ENCODE measurements at regions not wholly inside any gene's neighbourhood (a gene's known extent, or its start where the extent isn't known, plus 50 kb on each side); places are given as distances from the start of the nearest gene placed in this dataset.

DNA sequence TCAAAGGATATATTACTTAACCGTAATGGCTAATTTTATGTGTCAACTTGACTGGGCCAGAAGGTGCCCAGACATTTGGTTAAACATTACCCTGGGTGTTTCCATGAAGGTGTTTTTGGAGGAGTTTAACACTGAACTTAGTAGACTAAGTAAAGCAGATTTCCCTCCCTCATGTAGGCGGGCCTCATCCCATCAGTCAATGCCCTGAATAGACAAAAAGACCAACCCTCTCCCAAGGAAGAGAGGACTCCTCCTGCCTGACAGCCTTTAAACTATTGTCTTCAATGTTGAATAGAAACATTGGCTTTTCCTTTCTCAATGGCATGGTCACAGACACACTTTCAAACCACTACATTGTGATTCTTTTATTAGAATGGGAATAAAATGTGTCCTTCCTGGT, 121.9 kb downstream of the SETD4 start:
- ATAC-seq = no peak
- DNase-seq (ENCODE audit: low spot score) = no peak

GRCh38 chr21:35933466-35933865, 126.9 kb downstream of the SETD4 start:
- ATAC-seq (peak; percentile 40), DNase-seq (ENCODE audit: low spot score) (no peak)

DNA sequence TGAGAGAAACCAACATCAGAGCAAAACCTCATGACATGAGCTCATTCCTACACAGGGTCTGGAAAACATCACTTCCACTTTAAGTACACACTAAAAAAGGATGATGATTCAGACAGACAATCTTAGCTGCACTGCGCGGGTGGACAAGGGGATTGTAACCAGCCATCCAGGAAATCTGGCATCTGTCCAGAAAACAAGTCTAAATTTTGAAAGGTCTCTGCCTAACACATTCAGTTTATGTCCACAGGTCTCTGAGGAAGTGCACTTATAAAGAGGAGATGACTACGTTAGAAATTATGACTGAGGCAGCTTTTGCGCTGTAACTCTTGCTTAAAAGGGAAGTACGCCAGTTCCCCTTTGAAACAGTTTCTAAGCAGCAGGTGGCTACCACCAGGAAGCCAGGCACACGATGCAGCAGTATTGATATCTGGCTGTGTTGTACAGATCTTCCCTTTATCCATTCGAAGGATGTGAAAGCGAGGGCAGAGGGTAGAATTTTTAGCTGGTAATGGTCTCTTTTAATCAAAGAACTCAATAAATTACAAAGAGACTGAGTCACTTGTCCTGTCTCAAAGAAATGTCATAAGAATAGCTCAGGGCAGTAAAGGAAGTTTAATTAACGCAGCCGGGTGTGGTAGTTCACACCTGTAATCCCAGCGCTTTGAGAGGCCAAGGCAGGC, 128.0 kb downstream of the SETD4 start:
- peak; percentile 51 for ATAC-seq
- no peak for DNase-seq (ENCODE audit: low spot score)

DNA sequence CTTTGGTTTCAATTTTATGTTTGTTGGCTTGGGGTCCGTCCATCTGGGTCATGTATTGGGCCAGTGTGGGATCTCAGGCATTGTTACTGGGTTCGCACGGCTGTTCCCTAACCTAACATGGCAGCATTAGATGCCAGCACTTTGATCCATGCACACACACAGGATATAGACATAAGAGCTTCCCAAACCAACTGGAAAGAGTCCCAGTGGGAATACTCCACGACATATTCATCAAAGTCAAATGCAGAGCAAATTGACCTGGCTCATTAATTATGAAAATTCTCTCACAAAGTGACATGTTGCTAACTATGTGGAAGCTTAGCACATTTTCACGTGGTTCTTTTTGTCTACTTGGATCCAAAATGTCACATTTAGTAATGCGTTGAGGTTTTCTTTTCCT, 130.4 kb downstream of the SETD4 start:
- ATAC-seq = no peak
- DNase-seq (ENCODE audit: low spot score) = no peak

DNA sequence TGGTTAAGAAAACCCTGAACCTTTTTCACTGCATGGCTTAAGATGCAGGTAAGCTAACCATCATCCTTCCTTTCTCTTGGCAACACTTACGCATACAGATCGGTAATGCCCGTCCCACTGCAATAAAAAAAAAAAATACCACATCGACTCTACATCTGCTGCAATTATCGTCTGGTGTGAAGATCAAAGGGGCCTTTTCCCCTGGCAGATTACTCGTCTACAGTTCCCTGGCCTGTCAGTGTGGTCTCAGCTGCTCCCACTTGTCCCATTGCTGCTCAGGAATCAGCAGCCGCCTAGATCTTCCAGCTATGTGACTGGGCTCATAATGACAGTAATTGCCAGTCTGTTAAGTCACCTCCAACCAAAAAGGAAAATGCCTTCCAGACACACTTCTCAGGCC, 133.1 kb downstream of the SETD4 start:
- no peak for ATAC-seq
- no peak for DNase-seq (ENCODE audit: low spot score)

- DNase-seq (ENCODE audit: low spot score) = no peak
- ATAC-seq = no peak
Measured at GRCh38 chr21:35926003-35926740, 134.2 kb downstream of the SETD4 start.

DNA sequence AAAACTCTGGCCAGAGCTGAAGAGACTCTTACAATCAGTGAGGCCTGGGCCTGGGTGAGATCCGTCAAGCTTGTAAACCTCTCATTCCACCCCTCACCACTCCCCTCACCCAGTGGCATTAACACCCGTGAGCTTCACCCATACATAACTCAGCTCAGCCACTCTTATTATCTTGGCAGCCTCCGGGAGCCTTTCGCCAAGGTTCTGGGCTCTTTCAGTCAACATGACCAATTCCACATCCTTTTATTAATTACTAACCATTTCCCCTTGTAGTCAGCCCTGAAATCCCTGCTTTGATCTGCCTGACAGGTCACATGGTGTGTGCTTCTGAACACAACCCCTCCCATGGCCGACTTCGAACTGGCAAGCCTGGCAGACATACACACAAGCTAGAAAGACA, 134.8 kb downstream of the SETD4 start:
- DNase-seq (ENCODE audit: low spot score) (no peak), ATAC-seq (no peak)

DNA sequence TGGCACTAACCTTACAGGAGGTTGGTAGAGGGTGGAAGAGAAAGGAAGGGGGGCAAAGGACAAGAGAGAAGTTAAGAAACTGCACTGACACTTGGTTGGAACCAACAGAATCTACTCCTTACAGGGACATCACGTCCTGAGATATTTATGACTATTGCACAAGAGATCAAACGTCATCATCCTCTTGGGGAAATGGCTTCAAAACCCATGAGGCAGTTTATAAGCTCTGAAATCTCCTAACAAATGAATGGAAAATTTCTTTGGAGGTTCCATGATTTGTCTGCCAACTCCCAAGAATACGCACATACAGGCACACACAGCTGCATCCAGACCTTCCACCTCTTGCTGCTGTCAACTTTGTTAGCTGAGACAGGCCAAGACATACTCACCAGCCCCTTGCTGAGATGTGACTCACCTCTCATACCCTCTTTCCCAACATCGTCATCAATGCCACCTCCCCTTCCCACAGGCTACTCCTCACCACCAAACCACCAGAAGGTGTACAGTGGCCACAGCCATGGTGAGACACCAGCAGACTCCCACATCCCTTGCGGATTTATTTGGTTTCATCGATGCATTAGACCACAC, 135.5 kb downstream of the SETD4 start:
- ATAC-seq = no peak
- no peak for DNase-seq (ENCODE audit: low spot score)

- DNase-seq (ENCODE audit: low spot score) (no peak), ATAC-seq (no peak)
Measured at GRCh38 chr21:35923971-35924370, 136.4 kb downstream of the SETD4 start.

DNA sequence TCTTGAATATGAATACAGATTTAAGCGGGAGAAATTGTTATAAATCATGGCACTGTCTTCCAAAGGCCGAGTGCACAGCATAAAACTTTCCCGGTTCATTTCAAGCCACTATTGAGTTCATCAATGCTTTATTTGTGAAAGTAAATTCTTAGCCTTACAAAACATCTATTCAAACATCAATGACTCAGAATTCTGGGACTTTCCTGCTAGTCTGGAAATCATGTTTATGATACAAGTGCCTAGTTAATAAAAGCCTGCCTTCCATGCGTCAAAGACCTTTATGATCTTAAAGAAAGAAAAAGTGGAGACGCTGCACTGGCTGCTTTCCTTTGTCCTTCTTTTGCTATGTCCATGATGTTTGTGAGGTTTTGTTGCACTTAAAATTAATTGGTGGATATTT, 137.7 kb downstream of the SETD4 start:
- DNase-seq (ENCODE audit: low spot score) (no peak), ATAC-seq (no peak)

DNA sequence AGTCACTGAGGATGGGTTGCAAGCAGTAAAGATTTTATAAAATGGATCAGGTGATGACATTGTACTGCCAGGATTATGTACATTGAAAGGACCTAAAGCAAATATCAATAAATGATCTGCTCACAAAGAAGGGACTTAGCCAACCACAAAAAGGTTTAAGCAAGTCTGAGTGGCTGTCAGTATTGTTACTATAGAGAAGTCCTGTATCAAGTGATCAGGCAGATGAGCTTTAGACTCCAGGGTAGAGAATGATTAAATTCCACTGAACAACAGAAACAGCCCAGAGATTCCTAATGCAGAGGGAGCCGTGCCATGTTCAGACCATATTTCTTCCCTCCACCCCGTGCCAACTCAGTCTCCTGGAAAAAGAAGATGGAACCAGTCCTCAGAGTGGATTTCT, 138.9 kb downstream of the SETD4 start:
- DNase-seq (ENCODE audit: low spot score) = no peak

DNA sequence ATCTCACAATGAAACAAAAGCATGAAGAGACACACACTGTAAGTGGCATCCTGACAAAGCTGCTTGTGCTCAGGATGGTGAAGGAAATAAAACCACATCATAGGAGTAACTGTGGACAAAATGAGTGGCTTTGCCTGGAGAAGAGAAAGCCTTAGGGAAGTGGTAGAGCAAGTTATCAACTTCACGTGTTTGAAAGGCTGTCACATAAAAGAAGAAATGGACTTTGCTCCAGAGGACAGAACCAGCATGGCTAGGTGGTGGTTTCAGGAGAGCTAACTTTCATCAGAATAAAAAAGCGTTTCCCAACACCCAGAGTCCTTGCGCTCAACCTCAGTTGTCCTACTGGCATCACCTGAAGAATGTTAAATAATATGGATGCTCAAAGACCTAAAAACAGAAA, 139.9 kb downstream of the SETD4 start:
- no peak for ATAC-seq
- no peak for DNase-seq (ENCODE audit: low spot score)

More for the DNA sequence above, 138.9 kb downstream of the SETD4 start:
- no peak for ATAC-seq

DNA sequence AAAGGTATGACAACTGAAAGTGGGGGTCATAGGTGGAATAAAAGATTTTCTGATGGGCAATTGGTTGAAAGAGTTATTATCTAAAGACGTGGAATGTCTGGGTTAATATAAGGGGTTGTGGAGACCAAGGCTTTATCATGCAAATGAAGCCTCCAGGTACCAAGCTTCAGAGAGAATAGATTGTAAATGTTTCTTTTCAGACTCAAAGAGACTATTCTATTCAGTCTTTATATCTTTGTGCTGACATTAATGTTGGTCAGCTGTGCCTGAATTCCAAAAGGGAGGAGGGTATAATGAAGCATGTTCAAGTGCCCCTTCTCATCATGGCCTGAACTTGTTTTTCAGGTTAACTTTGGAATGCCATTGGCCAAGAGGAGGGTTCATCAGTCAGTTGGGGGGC, 145.3 kb downstream of the SETD4 start:
- no peak for DNase-seq (ENCODE audit: low spot score)
- no peak for ATAC-seq

DNA sequence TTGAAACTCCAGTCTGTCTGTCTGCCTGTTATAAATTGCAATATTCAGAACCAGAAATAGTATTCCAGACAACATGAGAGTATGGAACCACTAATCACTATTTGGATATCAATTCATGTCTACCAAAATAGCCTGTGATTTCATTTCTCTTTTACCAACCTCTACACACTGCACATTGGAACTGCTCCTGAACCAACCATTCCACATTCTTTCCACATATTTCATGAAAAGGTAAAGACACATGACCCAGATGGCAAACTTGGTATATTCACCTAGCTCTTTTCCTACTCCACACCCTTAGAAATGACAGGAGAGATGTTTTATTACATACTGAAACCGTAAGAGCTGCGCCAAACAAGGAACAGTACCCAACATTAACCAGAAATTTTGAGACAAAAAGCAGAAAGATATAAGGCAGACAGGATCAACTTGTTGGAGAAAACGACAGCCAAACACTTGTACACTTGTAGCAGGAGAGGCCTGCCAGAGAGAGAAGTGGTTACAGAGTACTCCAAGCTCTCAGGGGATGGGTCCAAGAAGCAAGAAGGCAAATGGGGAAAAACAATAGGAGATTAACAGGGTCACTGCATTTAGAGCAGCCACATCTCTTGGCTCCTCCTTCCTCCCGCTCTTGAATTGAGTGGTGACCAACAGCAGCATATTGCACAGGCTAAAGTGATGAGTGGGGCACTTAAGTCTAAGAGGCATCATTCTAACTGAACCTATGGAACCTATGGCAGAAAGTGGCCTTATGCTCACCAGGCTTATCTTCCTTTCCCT, 148.7 kb downstream of the SETD4 start:
- no peak for DNase-seq (ENCODE audit: low spot score)
- ATAC-seq = no peak

DNA sequence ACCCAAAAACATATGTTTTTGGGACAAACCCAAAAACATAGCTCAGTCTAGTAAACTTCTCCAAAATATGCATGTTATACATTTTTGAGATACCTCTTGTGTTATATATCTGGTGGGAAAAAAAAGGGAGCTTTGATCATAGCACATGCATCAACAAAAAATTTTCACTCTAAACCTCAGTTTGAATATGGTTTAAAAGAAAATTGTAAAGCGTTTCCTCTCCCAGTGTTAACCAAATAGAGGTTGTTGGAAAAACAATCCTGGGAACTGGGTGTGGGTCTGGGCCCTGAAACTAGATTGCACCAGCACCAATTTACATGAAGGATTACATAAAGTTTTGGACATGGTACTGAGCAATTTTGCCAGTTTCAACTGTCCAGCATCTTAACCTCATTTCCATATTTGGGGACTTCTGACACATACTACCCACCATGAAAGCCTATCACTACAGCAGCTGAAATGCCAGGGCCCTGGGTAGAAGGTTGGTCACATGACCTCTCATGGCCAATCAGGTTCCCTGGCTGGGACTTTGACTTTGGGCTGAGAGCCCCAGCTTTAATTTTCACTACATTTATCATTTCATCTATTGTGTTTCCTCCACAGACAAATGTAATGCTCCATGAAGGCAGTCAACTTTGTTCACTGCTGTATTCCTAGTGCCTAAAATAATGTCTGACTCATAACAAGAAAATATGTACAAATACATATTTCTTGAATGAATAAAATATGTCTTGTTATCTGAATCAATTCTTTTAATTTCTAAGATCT, 150.7 kb downstream of the SETD4 start:
- ATAC-seq (no peak), DNase-seq (ENCODE audit: low spot score) (no peak)

- no peak for DNase-seq (ENCODE audit: low spot score)
- no peak for ATAC-seq
Measured at GRCh38 chr21:35908311-35909078, 151.8 kb downstream of the SETD4 start.

DNA sequence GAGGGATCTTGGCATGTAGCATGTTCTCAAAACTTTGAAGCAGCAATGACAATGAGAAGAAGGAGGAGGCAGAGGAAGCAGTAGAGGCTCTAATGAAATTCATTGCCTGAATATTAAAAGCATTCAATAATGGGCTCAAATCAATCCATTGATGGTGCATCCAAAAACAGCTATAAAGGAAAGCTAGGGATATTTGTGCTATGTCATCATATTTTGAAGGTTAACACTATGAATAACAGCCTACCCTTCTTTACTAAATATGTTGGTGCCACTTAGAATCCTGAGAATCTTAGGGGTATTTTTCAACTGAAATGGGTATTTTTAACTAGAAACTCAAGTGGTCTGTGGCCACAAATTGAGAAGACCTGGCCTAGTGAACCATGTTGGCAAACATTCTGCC, 153.7 kb downstream of the SETD4 start:
- ATAC-seq (no peak), DNase-seq (ENCODE audit: low spot score) (no peak)

DNA sequence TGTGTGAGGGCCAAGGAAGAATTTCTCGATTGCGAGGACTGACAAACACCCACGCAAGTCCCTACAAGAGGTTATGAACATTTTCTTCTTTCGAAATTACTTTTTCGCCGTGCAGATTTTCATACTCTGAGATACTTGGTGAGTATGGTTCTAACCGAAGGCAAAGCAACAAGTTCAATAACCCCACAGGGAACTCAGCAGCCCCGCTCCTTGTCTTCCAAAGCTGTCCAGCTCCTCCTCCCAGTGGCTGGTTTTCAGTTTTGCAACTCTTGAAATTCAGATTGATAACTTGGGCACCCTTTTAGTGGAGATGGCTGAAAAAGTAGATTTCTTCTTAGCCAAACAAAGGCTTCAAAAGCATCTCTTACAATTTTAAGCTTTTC, 154.4 kb downstream of the SETD4 start:
- DNase-seq (ENCODE audit: low spot score) = no peak
- peak; percentile 24 for ATAC-seq

- DNase-seq (ENCODE audit: low spot score) = no peak
- peak; percentile 47 for ATAC-seq
Measured at GRCh38 chr21:35905096-35905962, 155.0 kb downstream of the SETD4 start.
